GM12878 (cell line): ENCODE measurements at regions not wholly inside any gene's neighbourhood (a gene's known extent, or its start where the extent isn't known, plus 50 kb on each side); places are given as distances from the start of the nearest gene placed in this dataset.

Source experiments
- ATAC-seq: fragments of 200-7000 bp; cut with Tn5 transposase; 3 replicates; pipeline ENCODE4 v1.9.1; 2020; ENCODE audit warnings: mild to moderate bottlenecking, moderate library complexity
- BruUV-seq: library from RNA; stranded (reverse); fragments of 400-500 nt; replicated peaks from 2 replicates; lab custom pipeline; 2021; lab: Mats Ljungman, UMichigan
- CTCF ChIA-PET: fragments of 300-600 bp; sonication (Branson Sonifier 250); formaldehyde crosslinking; extraction: SDS; loops from one replicate; lab custom pipeline; 2021; ENCODE audit warnings: inconsistent platforms; lab: Yijun Ruan, JAX
- POLR2A ChIA-PET: fragments of 350-600 bp; formaldehyde crosslinking; extraction: SDS; loops from one replicate; lab custom pipeline; 2021; ENCODE audit warnings: inconsistent platforms; lab: Charles Lee
- RAD21 ChIA-PET: fragments of 300-600 bp; sonication (Branson Sonifier 250); formaldehyde crosslinking; loops from one replicate; lab custom pipeline; 2023; ENCODE audit warnings: antibody characterized with exemption; ENCODE audit not compliant: unreplicated experiment; lab: Charles Lee
- SMC1A ChIA-PET: fragments of 300-600 bp; sonication (Branson Sonifier 250); formaldehyde crosslinking; loops from one replicate; lab custom pipeline; 2023; ENCODE audit not compliant: unreplicated experiment, uncharacterized antibody; lab: Charles Lee
- DNase-seq: peaks from one replicate; pipeline ENCODE4 v3.0.0-alpha.2; 2011; ENCODE audit warnings: low read depth, low spot score
- FAIRE-seq: peaks from 3 replicates; lab custom pipeline; 2011; peaks lifted over from hg19 to GRCh38; lab: Jason Lieb, UNC
- H2AFZ ChIP-seq: 2 replicates; pipeline ENCODE4 v1.6.0; 2011; ENCODE audit warnings: low read depth, low read length, control low read depth; ENCODE audit not compliant: control insufficient read depth
- H3K27ac ChIP-seq: 2 replicates; pipeline ENCODE4 v1.5.1; 2011; ENCODE audit warnings: control low read depth; ENCODE audit not compliant: control insufficient read depth, insufficient read depth
- H3K27me3 ChIP-seq, 2 experiments: replicated peaks in 1 of 2; 2 replicates each; pipeline versions ENCODE4 v1.6.0 to v1.6.1; 2011; ENCODE audit warnings: low read length in 1 of 2; ENCODE audit not compliant: control insufficient read depth in 2 of 2, insufficient read depth in 2 of 2
- H3K36me3 ChIP-seq, 2 experiments: 2 replicates each; pipeline ENCODE4 v1.5.1; 2011; ENCODE audit warnings: low read length in 1 of 2; ENCODE audit not compliant: control insufficient read depth in 2 of 2, insufficient read depth in 2 of 2
- H3K4me1 ChIP-seq: 2 replicates; pipeline ENCODE4 v1.6.1; 2011; ENCODE audit warnings: mild to moderate bottlenecking, low read length, moderate library complexity, mixed read lengths; ENCODE audit not compliant: control insufficient read depth, insufficient read depth
- H3K4me2 ChIP-seq: 2 replicates; pipeline ENCODE4 v1.6.0; 2011; ENCODE audit warnings: control low read depth; ENCODE audit not compliant: control insufficient read depth, insufficient read depth
- H3K4me3 ChIP-seq: fragments of 200-600 bp; sonication (generic); 2 replicates; pipeline ENCODE4 v1.5.1; 2016
- H3K79me2 ChIP-seq: 2 replicates; pipeline ENCODE4 v1.6.0; 2011; ENCODE audit warnings: low read length; ENCODE audit not compliant: control insufficient read depth, insufficient read depth
- H3K9ac ChIP-seq: 2 replicates; pipeline ENCODE4 v1.8.0; 2011; ENCODE audit warnings: low read length, control low read depth, mixed read lengths; ENCODE audit not compliant: control insufficient read depth, insufficient read depth
- H3K9me3 ChIP-seq: replicated peaks from 3 replicates; pipeline ENCODE4 v1.5.1; 2011; ENCODE audit warnings: mild to moderate bottlenecking, low read length; ENCODE audit not compliant: control insufficient read depth, insufficient read depth
- H4K20me1 ChIP-seq: 2 replicates; pipeline ENCODE4 v1.6.0; 2011; ENCODE audit not compliant: control insufficient read depth, insufficient read depth
- EP300 ChIP-seq, 2 experiments: fragments of 150-350 bp in 1 of 2; IDR thresholded peaks; 2 replicates each; pipeline ENCODE4 v1.6.1; 2011 to 2012; ENCODE audit warnings: low read depth in 2 of 2, low read length in 2 of 2, borderline replicate concordance in 1 of 2, improper control_type of control experiment in 1 of 2, inconsistent platforms in 1 of 2; ENCODE audit not compliant: control insufficient read depth in 1 of 2
- NR2C2 ChIP-seq: IDR thresholded peaks from 2 replicates; pipeline ENCODE4 v1.6.1; 2011; ENCODE audit warnings: borderline replicate concordance, low read depth; ENCODE audit not compliant: control insufficient read depth, insufficient read length
- POLR2A ChIP-seq: IDR thresholded peaks from 2 replicates; pipeline ENCODE4 v1.6.1; 2011; ENCODE audit warnings: low read depth, mild to moderate bottlenecking, low read length
- ZNF24 ChIP-seq: fragments of 450-650 bp; IDR thresholded peaks from 2 replicates; pipeline ENCODE4 v1.6.1; 2017; ENCODE audit warnings: antibody characterized with exemption, mild to moderate bottlenecking
- WGBS: methylation state at CpG from one replicate; pipeline ENCODE4 v1.1.6; 2016; ENCODE audit warnings: low lambda C conversion rate; ENCODE audit not compliant: insufficient replicate concordance, insufficient coverage; ENCODE audit errors: missing lambda C conversion rate; 5-methylcytosine and 5-hydroxymethylcytosine counted together
- in situ Hi-C: fragments of 300-500 bp; cut with MboI; formaldehyde crosslinking; loops from 9 replicates; pipeline ENCODE4 v1.14.3; 2018; ENCODE audit warnings: mixed read lengths
- intact Hi-C: fragments of 100-400 bp; cut with micrococcal nuclease; formaldehyde crosslinking; loops from one replicate; pipeline ENCODE4 v1.14.2; 2022; ENCODE audit not compliant: unreplicated experiment
- TF ChIP-seq, protein P1 (sequence below): fragments of 450-650 bp; formaldehyde crosslinking; IDR thresholded peaks from 2 replicates; pipeline ENCODE4 v1.4.0; 2020; ENCODE audit warnings: mild to moderate bottlenecking, moderate library complexity

DNA sequence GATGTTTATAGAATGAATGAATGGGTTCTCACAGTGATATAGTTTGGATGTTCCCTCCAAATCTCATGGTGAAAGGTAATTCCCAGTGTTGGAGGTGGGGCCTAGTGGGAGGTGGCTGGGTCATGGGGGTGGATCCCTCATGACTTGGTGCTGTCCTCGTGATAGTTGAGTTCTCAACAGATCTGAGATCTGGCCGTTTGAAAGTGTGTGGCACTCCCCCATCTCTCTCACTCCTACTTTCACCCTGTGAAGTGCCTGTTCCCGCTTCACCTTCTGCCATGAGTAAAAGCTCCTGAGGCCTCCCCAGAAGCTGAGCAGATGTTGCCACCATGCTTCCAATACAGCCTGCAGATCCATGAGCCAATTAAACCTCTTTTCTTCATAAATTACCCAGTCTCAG, 170.8 kb upstream of the LINGO1 start:
- RAD21 ChIA-PET = no interaction called here
- no peak for FAIRE-seq
- no peaks in the 10 kb centered on the region for H3K4me1 ChIP-seq
- BruUV-seq = no TSS peak
- H2AFZ ChIP-seq = no peak overlapping the region
- H3K27ac ChIP-seq = no peak overlapping the region
- H3K4me2 ChIP-seq = no peak overlapping the region
- no peak overlapping the region for H3K9ac ChIP-seq
- H4K20me1 ChIP-seq = no peaks in the 10 kb centered on the region
- H3K4me3 ChIP-seq = no peak overlapping the region
- CTCF ChIA-PET = no interaction called here
- intact Hi-C loops (no loop called here), in situ Hi-C loops (loop anchor here (25.0 kb wide), 1 partner anchor 166 kb away; the partner anchor contains the start of gene LINGO1)
- no peaks in the 10 kb centered on the region for H3K36me3 ChIP-seq
- H3K27me3 ChIP-seq = peaks cover 0 to 3% of the 10 kb centered on the region in 2 experiments; a peak in 2 of 4 replicates
- WGBS = 0% methylated on average over 3 of the region's 3 CpGs
- H3K79me2 ChIP-seq = no peaks in the 10 kb centered on the region
- H3K9me3 ChIP-seq = no peaks in the 10 kb centered on the region
- no peak for DNase-seq
- TF ChIP-seq, protein P1, sequence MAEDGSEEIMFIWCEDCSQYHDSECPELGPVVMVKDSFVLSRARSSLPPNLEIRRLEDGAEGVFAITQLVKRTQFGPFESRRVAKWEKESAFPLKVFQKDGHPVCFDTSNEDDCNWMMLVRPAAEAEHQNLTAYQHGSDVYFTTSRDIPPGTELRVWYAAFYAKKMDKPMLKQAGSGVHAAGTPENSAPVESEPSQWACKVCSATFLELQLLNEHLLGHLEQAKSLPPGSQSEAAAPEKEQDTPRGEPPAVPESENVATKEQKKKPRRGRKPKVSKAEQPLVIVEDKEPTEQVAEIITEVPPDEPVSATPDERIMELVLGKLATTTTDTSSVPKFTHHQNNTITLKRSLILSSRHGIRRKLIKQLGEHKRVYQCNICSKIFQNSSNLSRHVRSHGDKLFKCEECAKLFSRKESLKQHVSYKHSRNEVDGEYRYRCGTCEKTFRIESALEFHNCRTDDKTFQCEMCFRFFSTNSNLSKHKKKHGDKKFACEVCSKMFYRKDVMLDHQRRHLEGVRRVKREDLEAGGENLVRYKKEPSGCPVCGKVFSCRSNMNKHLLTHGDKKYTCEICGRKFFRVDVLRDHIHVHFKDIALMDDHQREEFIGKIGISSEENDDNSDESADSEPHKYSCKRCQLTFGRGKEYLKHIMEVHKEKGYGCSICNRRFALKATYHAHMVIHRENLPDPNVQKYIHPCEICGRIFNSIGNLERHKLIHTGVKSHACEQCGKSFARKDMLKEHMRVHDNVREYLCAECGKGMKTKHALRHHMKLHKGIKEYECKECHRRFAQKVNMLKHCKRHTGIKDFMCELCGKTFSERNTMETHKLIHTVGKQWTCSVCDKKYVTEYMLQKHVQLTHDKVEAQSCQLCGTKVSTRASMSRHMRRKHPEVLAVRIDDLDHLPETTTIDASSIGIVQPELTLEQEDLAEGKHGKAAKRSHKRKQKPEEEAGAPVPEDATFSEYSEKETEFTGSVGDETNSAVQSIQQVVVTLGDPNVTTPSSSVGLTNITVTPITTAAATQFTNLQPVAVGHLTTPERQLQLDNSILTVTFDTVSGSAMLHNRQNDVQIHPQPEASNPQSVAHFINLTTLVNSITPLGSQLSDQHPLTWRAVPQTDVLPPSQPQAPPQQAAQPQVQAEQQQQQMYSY (CRISPR knock-in tag) = no peak
- TF ChIP-seq NR2C2 (no peak), POLR2A (no peak), EP300 (IDR thresholded peaks at IDR 0.05; ENCODE audit: borderline replicate concordance in 1 of 2, control insufficient read depth in 1 of 2, low read depth in 2 of 2, low read length in 2 of 2) (no peak), ZNF24 (no peak)
- POLR2A ChIA-PET = no interaction called here
- SMC1A ChIA-PET = no interaction called here
- ATAC-seq = 0 out of 3 replicates have a peak, but pooled peaks have one; percentile 30
